ENCODE measurements at regions not wholly inside any gene's neighbourhood (a gene's known extent, or its start where the extent isn't known, plus 50 kb on each side); places are given as distances from the start of the nearest gene placed in this dataset.

GRCh38 chr5:174374206-174374605 lies 328.7 kb downstream of the NSG2 start:
- POLR2A ChIA-PET: no interaction called here
- Histone ChIP-seq H3K4me1 (ENCODE audit: insufficient read depth, low read length) (no peaks in the 10 kb centered on the region), H3K27ac (ENCODE audit: low read depth, low read length) (no peak overlapping the region), H3K36me3 (ENCODE audit: insufficient read depth, low read length) (no peaks in the 10 kb centered on the region), H3K9me3 (ENCODE audit: low read length) (no peaks in the 10 kb centered on the region), H3K27me3 (ENCODE audit: insufficient read depth, low read length, poor library complexity, severe bottlenecking) (no peaks in the 10 kb centered on the region), H3K4me3 (ENCODE audit: low read length) (no peak overlapping the region)
- Mint-ChIP-seq H3K9me3 (no peaks in the 10 kb centered on the region), H3K36me3 (no peaks in the 10 kb centered on the region), H3K4me3 (no peak overlapping the region), H3K27ac (no peak overlapping the region), H3K4me1 (no peaks in the 10 kb centered on the region), H3K27me3 (peaks cover 0 to 3% of the 10 kb centered on the region in 2 donors)
- DNase-seq: no peak
- CTCF ChIA-PET: interaction anchor here (0.9 kb wide), 1 partner anchor 16 kb away, joined by 3 read pairs; no protein-coding TSS in a partner anchor

GRCh38 chr5:174376056-174376455 lies 330.6 kb downstream of the NSG2 start:
- H3K27ac Mint-ChIP-seq: no peak overlapping the region
- H3K4me3 Mint-ChIP-seq: no peak overlapping the region
- no peaks in the 10 kb centered on the region for H3K36me3 ChIP-seq (ENCODE audit: insufficient read depth, low read length)
- no peaks in the 10 kb centered on the region for H3K4me1 ChIP-seq (ENCODE audit: insufficient read depth, low read length)
- no peaks in the 10 kb centered on the region for H3K9me3 Mint-ChIP-seq
- no peaks in the 10 kb centered on the region for H3K36me3 Mint-ChIP-seq
- H3K9me3 ChIP-seq (ENCODE audit: low read length): no peaks in the 10 kb centered on the region
- H3K27me3 ChIP-seq (ENCODE audit: insufficient read depth, low read length, poor library complexity, severe bottlenecking): no peaks in the 10 kb centered on the region
- ChIA-PET CTCF (no interaction called here), POLR2A (no interaction called here)
- H3K27ac ChIP-seq (ENCODE audit: low read depth, low read length): no peak overlapping the region
- H3K4me3 ChIP-seq (ENCODE audit: low read length): no peak overlapping the region
- peaks cover 0 to 3% of the 10 kb centered on the region in 2 donors for H3K27me3 Mint-ChIP-seq
- no peak for DNase-seq
- H3K4me1 Mint-ChIP-seq: no peaks in the 10 kb centered on the region

- Histone ChIP-seq H3K9me3 (ENCODE audit: low read length) (no peaks in the 10 kb centered on the region), H3K4me3 (ENCODE audit: low read length) (no peak overlapping the region)
- no peak for DNase-seq
Measured at GRCh38 chr5:174376726-174377373, 331.3 kb downstream of the NSG2 start.

GRCh38 chr5:174378121-174378874 lies 332.8 kb downstream of the NSG2 start:
- Mint-ChIP-seq H3K27ac (no peak overlapping the region), H3K4me1 (no peaks in the 10 kb centered on the region), H3K27me3 (peaks cover 0 to 3% of the 10 kb centered on the region in 2 donors), H3K4me3 (no peak overlapping the region), H3K9me3 (no peaks in the 10 kb centered on the region), H3K36me3 (no peaks in the 10 kb centered on the region)
- Histone ChIP-seq H3K4me3 (ENCODE audit: low read length) (no peak overlapping the region), H3K4me1 (ENCODE audit: insufficient read depth, low read length) (no peaks in the 10 kb centered on the region), H3K9me3 (ENCODE audit: low read length) (no peaks in the 10 kb centered on the region), H3K27ac (ENCODE audit: low read depth, low read length) (no peak overlapping the region), H3K27me3 (ENCODE audit: insufficient read depth, low read length, poor library complexity, severe bottlenecking) (no peaks in the 10 kb centered on the region), H3K36me3 (ENCODE audit: insufficient read depth, low read length) (no peaks in the 10 kb centered on the region)
- DNase-seq: no peak
- POLR2A ChIA-PET: no interaction called here
- CTCF ChIA-PET: no interaction called here

More at GRCh38 chr5:174376726-174377373, 331.3 kb downstream of the NSG2 start:
- Mint-ChIP-seq H3K9me3 (no peaks in the 10 kb centered on the region), H3K36me3 (no peaks in the 10 kb centered on the region), H3K4me1 (no peaks in the 10 kb centered on the region), H3K27ac (no peak overlapping the region), H3K27me3 (peaks cover 0 to under 1% of the 10 kb centered on the region in 2 donors), H3K4me3 (no peak overlapping the region)
- Histone ChIP-seq H3K4me1 (ENCODE audit: insufficient read depth, low read length) (no peaks in the 10 kb centered on the region), H3K36me3 (ENCODE audit: insufficient read depth, low read length) (no peaks in the 10 kb centered on the region), H3K27me3 (ENCODE audit: insufficient read depth, low read length, poor library complexity, severe bottlenecking) (no peaks in the 10 kb centered on the region), H3K27ac (ENCODE audit: low read depth, low read length) (no peak overlapping the region)
- ChIA-PET CTCF (no interaction called here), POLR2A (no interaction called here)

- H3K9me3 ChIP-seq (ENCODE audit: low read length): no peaks in the 10 kb centered on the region
- no peaks in the 10 kb centered on the region for H3K27me3 ChIP-seq (ENCODE audit: insufficient read depth, low read length, poor library complexity, severe bottlenecking)
- ChIA-PET CTCF (no interaction called here), POLR2A (no interaction called here)
- H3K9me3 Mint-ChIP-seq: peaks cover 0 to 2% (median 0%) of the 10 kb centered on the region in 5 donors
- H3K27me3 Mint-ChIP-seq: peaks cover 3 to 7% of the 10 kb centered on the region in 2 donors
- no peak overlapping the region for H3K27ac ChIP-seq (ENCODE audit: low read depth, low read length)
- H3K4me3 Mint-ChIP-seq: no peak overlapping the region
- no peaks in the 10 kb centered on the region for H3K4me1 ChIP-seq (ENCODE audit: insufficient read depth, low read length)
- no peaks in the 10 kb centered on the region for H3K36me3 Mint-ChIP-seq
- DNase-seq: no peak
- peak overlapping the region in 1 of 8 donors; percentile 2 for H3K27ac Mint-ChIP-seq
- no peaks in the 10 kb centered on the region for H3K36me3 ChIP-seq (ENCODE audit: insufficient read depth, low read length)
- no peaks in the 10 kb centered on the region for H3K4me1 Mint-ChIP-seq
- no peak overlapping the region for H3K4me3 ChIP-seq (ENCODE audit: low read length)
Measured at GRCh38 chr5:174380311-174380710, 334.8 kb downstream of the NSG2 start.

GRCh38 chr5:174381241-174381640 lies 335.7 kb downstream of the NSG2 start:
- Mint-ChIP-seq H3K27me3 (peaks cover 6 to 11% of the 10 kb centered on the region in 2 donors), H3K27ac (no peak overlapping the region), H3K4me3 (no peak overlapping the region), H3K4me1 (no peaks in the 10 kb centered on the region), H3K36me3 (no peaks in the 10 kb centered on the region), H3K9me3 (peaks cover 0 to 2% (median 0%) of the 10 kb centered on the region in 5 donors)
- no peak for DNase-seq
- POLR2A ChIA-PET: no interaction called here
- Histone ChIP-seq H3K4me3 (ENCODE audit: low read length) (no peak overlapping the region), H3K36me3 (ENCODE audit: insufficient read depth, low read length) (no peaks in the 10 kb centered on the region), H3K9me3 (ENCODE audit: low read length) (no peaks in the 10 kb centered on the region), H3K4me1 (ENCODE audit: insufficient read depth, low read length) (no peaks in the 10 kb centered on the region), H3K27ac (ENCODE audit: low read depth, low read length) (no peak overlapping the region), H3K27me3 (ENCODE audit: insufficient read depth, low read length, poor library complexity, severe bottlenecking) (no peaks in the 10 kb centered on the region)
- CTCF ChIA-PET: no interaction called here

GRCh38 chr5:174383210-174384167 lies 338.0 kb downstream of the NSG2 start:
- Mint-ChIP-seq H3K27ac (no peak overlapping the region), H3K4me1 (no peaks in the 10 kb centered on the region), H3K9me3 (peaks cover 0 to 2% (median 0%) of the 10 kb centered on the region in 5 donors), H3K27me3 (peaks cover 12 to 13% of the 10 kb centered on the region in 2 donors), H3K36me3 (no peaks in the 10 kb centered on the region), H3K4me3 (no peak overlapping the region)
- ChIA-PET POLR2A (no interaction called here), CTCF (no interaction called here)
- no peaks in the 10 kb centered on the region for H3K4me1 ChIP-seq (ENCODE audit: insufficient read depth, low read length)
- no peak for DNase-seq
- H3K4me3 ChIP-seq (ENCODE audit: low read length): no peak overlapping the region
- H3K9me3 ChIP-seq (ENCODE audit: low read length): no peaks in the 10 kb centered on the region
- no peak overlapping the region for H3K27ac ChIP-seq (ENCODE audit: low read depth, low read length)
- H3K36me3 ChIP-seq (ENCODE audit: insufficient read depth, low read length): no peaks in the 10 kb centered on the region
- H3K27me3 ChIP-seq (ENCODE audit: insufficient read depth, low read length, poor library complexity, severe bottlenecking): peaks cover 5% of the 10 kb centered on the region

- CTCF ChIA-PET: no interaction called here
- H3K9me3 ChIP-seq (ENCODE audit: low read length): no peaks in the 10 kb centered on the region
- POLR2A ChIA-PET: no interaction called here
Measured at GRCh38 chr5:174384509-174384947, 339.0 kb downstream of the NSG2 start.

More at GRCh38 chr5:174384509-174384947, 339.0 kb downstream of the NSG2 start:
- H3K27ac ChIP-seq (ENCODE audit: low read depth, low read length): no peak overlapping the region
- H3K27me3 Mint-ChIP-seq: peaks cover 12 to 13% of the 10 kb centered on the region in 2 donors
- no peaks in the 10 kb centered on the region for H3K36me3 ChIP-seq (ENCODE audit: insufficient read depth, low read length)
- DNase-seq: no peak
- no peaks in the 10 kb centered on the region for H3K36me3 Mint-ChIP-seq
- H3K27ac Mint-ChIP-seq: no peak overlapping the region
- H3K4me1 Mint-ChIP-seq: no peaks in the 10 kb centered on the region
- H3K4me3 Mint-ChIP-seq: no peak overlapping the region
- H3K4me3 ChIP-seq (ENCODE audit: low read length): no peak overlapping the region
- H3K9me3 Mint-ChIP-seq: peaks cover 0 to 2% (median 2%) of the 10 kb centered on the region in 5 donors
- H3K4me1 ChIP-seq (ENCODE audit: insufficient read depth, low read length): no peaks in the 10 kb centered on the region
- peaks cover 5% of the 10 kb centered on the region for H3K27me3 ChIP-seq (ENCODE audit: insufficient read depth, low read length, poor library complexity, severe bottlenecking)
